HCT116 (cell line): ENCODE measurements at regions not wholly inside any gene's neighbourhood (a gene's known extent, or its start where the extent isn't known, plus 50 kb on each side); places are given as distances from the start of the nearest gene placed in this dataset.

Experiments
- ATAC-seq: fragments of 200-7000 bp; cut with Tn5 transposase; 2 replicates; pipeline ENCODE4 v1.9.1; 2020; ENCODE audit warnings: mild to moderate bottlenecking, moderate library complexity
- BruUV-seq: library from RNA; stranded (reverse); fragments of 400-500 nt; replicated peaks from 2 replicates; lab custom pipeline; 2021; lab: Mats Ljungman, UMichigan
- CTCF ChIA-PET: fragments of 300-600 bp; sonication (Branson Sonifier 250); formaldehyde crosslinking; loops from one replicate; lab custom pipeline; 2021; ENCODE audit warnings: antibody characterized with exemption; lab: Charles Lee
- POLR2A ChIA-PET: fragments of 300-600, 350-600 bp; sonication (Branson Sonifier 250); formaldehyde crosslinking; loops from one replicate; lab custom pipeline; 2021; ENCODE audit warnings: antibody characterized with exemption; lab: Charles Lee
- RAD21 ChIA-PET, 2 experiments: fragments of 300-600 bp; sonication (Branson Sonifier 250); formaldehyde crosslinking; loops; one replicate each; lab custom pipeline; 2023; ENCODE audit warnings: low total read pairs in 2 of 2; ENCODE audit not compliant: uncharacterized antibody in 2 of 2, unreplicated experiment in 2 of 2, low non-redundant PET in 1 of 2; lab: Charles Lee
- DNase-seq: peaks from one replicate; pipeline ENCODE4 v3.0.0-alpha.2; 2010; ENCODE audit warnings: low read depth, low spot score
- H2AFZ ChIP-seq: fragments of 200-600 bp; shearing (Covaris generic), sonication (generic); 2 replicates; pipeline ENCODE4 v1.6.1; 2017; ENCODE audit warnings: low read depth, mixed run types, mixed read lengths, antibody characterized with exemption, low read length; ENCODE audit not compliant: poor library complexity, severe bottlenecking
- H3K27ac ChIP-seq: 2 replicates; pipeline ENCODE4 v1.5.1; 2012; ENCODE audit warnings: low read depth, low read length
- H3K27me3 ChIP-seq: fragments of 200-600 bp; sonication (generic); 2 replicates; pipeline ENCODE4 v1.6.1; 2016; ENCODE audit warnings: mixed run types, low read length, mixed read lengths; ENCODE audit not compliant: insufficient read depth
- H3K36me3 ChIP-seq, 2 experiments: fragments of 200-500 bp in 1 of 2; fragments of 200-600 bp in 1 of 2; sonication (Bioruptor generic) in 1 of 2; sonication (generic) in 1 of 2; 2 replicates each; pipeline versions ENCODE4 v1.5.1 to v1.6.1; 2014 to 2016; ENCODE audit warnings: low read length in 2 of 2, inconsistent platforms in 1 of 2, mixed read lengths in 1 of 2, mixed run types in 1 of 2; ENCODE audit not compliant: insufficient read depth in 2 of 2, control insufficient read depth in 1 of 2
- H3K4me1 ChIP-seq, 2 experiments: fragments of 200-600 bp in 1 of 2; sonication (generic) in 1 of 2; 2 replicates each; pipeline versions ENCODE4 v1.5.1 to v1.6.1; 2012 to 2017; ENCODE audit warnings: low read length in 2 of 2, inconsistent platforms in 1 of 2, mild to moderate bottlenecking in 1 of 2, mixed read lengths in 1 of 2, mixed run types in 1 of 2, moderate library complexity in 1 of 2; ENCODE audit not compliant: insufficient read depth in 2 of 2, control insufficient read depth in 1 of 2
- H3K4me2 ChIP-seq: fragments of 200-600 bp; sonication (generic); 2 replicates; pipeline ENCODE4 v1.6.1; 2017; ENCODE audit warnings: mixed run types, low read length, mixed read lengths
- H3K4me3 ChIP-seq, 2 experiments: fragments of 200-600 bp in 1 of 2; sonication (generic) in 1 of 2; replicated peaks in 1 of 2; 2 replicates each; pipeline ENCODE4 v1.5.1; 2011 to 2016; ENCODE audit warnings: low read length in 2 of 2, control low read depth in 1 of 2, low read depth in 1 of 2, mild to moderate bottlenecking in 1 of 2, mixed read lengths in 1 of 2, mixed run types in 1 of 2
- H3K79me2 ChIP-seq: fragments of 200-600 bp; sonication (generic); 2 replicates; pipeline ENCODE4 v1.6.1; 2017; ENCODE audit warnings: mild to moderate bottlenecking, mixed run types, low read length, moderate library complexity, mixed read lengths; ENCODE audit not compliant: insufficient read depth
- H3K9ac ChIP-seq: fragments of 200-600 bp; sonication (generic); 2 replicates; pipeline ENCODE4 v1.6.1; 2016; ENCODE audit warnings: low read length, mixed read lengths
- H3K9me2 ChIP-seq: fragments of 200-600 bp; sonication (generic), shearing (Covaris generic); 2 replicates; pipeline ENCODE4 v1.6.1; 2017; ENCODE audit warnings: mixed run types, mild to moderate bottlenecking, moderate library complexity; ENCODE audit not compliant: insufficient read depth
- H3K9me3 ChIP-seq, 2 experiments: fragments of 200-500 bp in 1 of 2; fragments of 200-600 bp in 1 of 2; sonication (Bioruptor generic) in 1 of 2; sonication (generic) in 1 of 2; 2 replicates each; pipeline ENCODE4 v1.6.1; 2014 to 2017; ENCODE audit warnings: low read length in 2 of 2, mixed read lengths in 2 of 2, inconsistent platforms in 1 of 2, low read depth in 1 of 2, mild to moderate bottlenecking in 1 of 2, mixed run types in 1 of 2, moderate library complexity in 1 of 2; ENCODE audit not compliant: control insufficient read depth in 1 of 2, insufficient read depth in 1 of 2
- H4K20me1 ChIP-seq: fragments of 200-600 bp; sonication (generic), shearing (Covaris generic); 2 replicates; pipeline ENCODE4 v1.6.1; 2017; ENCODE audit warnings: mixed run types, mild to moderate bottlenecking, moderate library complexity; ENCODE audit not compliant: insufficient read depth
- ATF3 ChIP-seq: IDR thresholded peaks from 2 replicates; pipeline ENCODE4 v1.6.1; 2012
- CBX3 ChIP-seq: IDR thresholded peaks from 2 replicates; pipeline ENCODE4 v1.6.1; 2012; ENCODE audit warnings: low read depth
- EGR1 ChIP-seq: IDR thresholded peaks from 2 replicates; pipeline ENCODE4 v1.6.1; 2012; ENCODE audit warnings: low read depth
- EZH2phosphoT487 ChIP-seq: fragments of 200-600 bp; IDR thresholded peaks from 2 replicates; pipeline ENCODE4 v1.6.1; 2018; ENCODE audit warnings: antibody characterized with exemption, borderline replicate concordance
- JUND ChIP-seq: IDR thresholded peaks from 2 replicates; pipeline ENCODE4 v1.6.1; 2012
- MAX ChIP-seq: IDR thresholded peaks from 2 replicates; pipeline ENCODE4 v1.6.1; 2012
- POLR2A ChIP-seq: IDR thresholded peaks from 2 replicates; pipeline ENCODE4 v1.7.0; 2011; ENCODE audit warnings: borderline replicate concordance; ENCODE audit not compliant: insufficient read depth, insufficient read length; ENCODE audit errors: extremely low read depth
- POLR2AphosphoS5 ChIP-seq: IDR thresholded peaks from 2 replicates; pipeline ENCODE4 v1.6.1; 2011; ENCODE audit warnings: mild to moderate bottlenecking, low read depth, low read length, moderate library complexity
- RAD21 ChIP-seq: IDR thresholded peaks from 2 replicates; pipeline ENCODE4 v1.6.1; 2012; ENCODE audit warnings: low read depth, mild to moderate bottlenecking
- REST ChIP-seq: IDR thresholded peaks from 2 replicates; pipeline ENCODE4 v1.6.1; 2012; ENCODE audit warnings: low read depth
- SIN3A ChIP-seq: IDR thresholded peaks from 2 replicates; pipeline ENCODE4 v1.6.1; 2012; ENCODE audit warnings: low read depth
- SP1 ChIP-seq: IDR thresholded peaks from 2 replicates; pipeline ENCODE4 v1.6.1; 2012; ENCODE audit warnings: low read depth
- TCF7L2 ChIP-seq: IDR thresholded peaks from 2 replicates; pipeline ENCODE4 v1.7.0; 2011; ENCODE audit warnings: borderline replicate concordance, inconsistent platforms; ENCODE audit not compliant: insufficient read depth, insufficient read length; ENCODE audit errors: extremely low read depth
- ZBTB33 ChIP-seq: IDR thresholded peaks from 2 replicates; pipeline ENCODE4 v1.6.1; 2011; ENCODE audit warnings: mild to moderate bottlenecking, low read length, moderate library complexity; ENCODE audit not compliant: insufficient replicate concordance; ENCODE audit errors: extremely low read depth
- intact Hi-C: fragments of 100-400 bp; cut with micrococcal nuclease; formaldehyde crosslinking; loops from 2 replicates; pipeline ENCODE4 v1.10.0; 2022

- TF ChIP-seq CBX3 (no peak), REST (no peak), RAD21 (no peak)
These were observed 90.2 kb upstream of the CSF3R start (continued) for GRCh38 chr1:36572906-36573305.

GRCh38 chr1:36572142-36572715, 89.5 kb upstream of the CSF3R start:
- Histone ChIP-seq H3K4me3 (no peak overlapping the region), H3K36me3 (no peaks in the 10 kb centered on the region), H3K9me3 (no peaks in the 10 kb centered on the region), H3K9ac (no peak overlapping the region), H3K9me2 (no peaks in the 10 kb centered on the region), H3K79me2 (no peaks in the 10 kb centered on the region), H3K27me3 (peaks cover 14% of the 10 kb centered on the region; the same call in 1 of the 2 replicates), H4K20me1 (no peaks in the 10 kb centered on the region), H2AFZ (no peak overlapping the region), H3K27ac (no peak overlapping the region), H3K4me2 (no peak overlapping the region), H3K4me1 (no peaks in the 10 kb centered on the region)
- DNase-seq, result no peak
- CTCF ChIA-PET, result no interaction called here
- TF ChIP-seq POLR2AphosphoS5 (no peak), SP1 (no peak), ZBTB33 (no peak), ATF3 (no peak), REST (no peak), MAX (no peak), JUND (no peak), TCF7L2 (no peak), POLR2A (no peak), SIN3A (no peak), EZH2phosphoT487 (no peak), EGR1 (no peak)
- RAD21 ChIA-PET, result no interaction called here
- no TSS peak for BruUV-seq
- POLR2A ChIA-PET, result no interaction called here
- intact Hi-C loops, result loop anchor here (10.0 kb wide), 2 partner anchors 603 to 1113 kb away; no protein-coding TSS in a partner anchor
- no peak for ATAC-seq
